ENCODE measurements at regions not wholly inside any gene's neighbourhood (a gene's known extent, or its start where the extent isn't known, plus 50 kb on each side); places are given as distances from the start of the nearest gene placed in this dataset.
"Not testable (repeated sequence)": the region's sequence is repeated elsewhere in the genome, so short reads cannot be mapped to it uniquely, and the experiment has no call there.

DNA sequence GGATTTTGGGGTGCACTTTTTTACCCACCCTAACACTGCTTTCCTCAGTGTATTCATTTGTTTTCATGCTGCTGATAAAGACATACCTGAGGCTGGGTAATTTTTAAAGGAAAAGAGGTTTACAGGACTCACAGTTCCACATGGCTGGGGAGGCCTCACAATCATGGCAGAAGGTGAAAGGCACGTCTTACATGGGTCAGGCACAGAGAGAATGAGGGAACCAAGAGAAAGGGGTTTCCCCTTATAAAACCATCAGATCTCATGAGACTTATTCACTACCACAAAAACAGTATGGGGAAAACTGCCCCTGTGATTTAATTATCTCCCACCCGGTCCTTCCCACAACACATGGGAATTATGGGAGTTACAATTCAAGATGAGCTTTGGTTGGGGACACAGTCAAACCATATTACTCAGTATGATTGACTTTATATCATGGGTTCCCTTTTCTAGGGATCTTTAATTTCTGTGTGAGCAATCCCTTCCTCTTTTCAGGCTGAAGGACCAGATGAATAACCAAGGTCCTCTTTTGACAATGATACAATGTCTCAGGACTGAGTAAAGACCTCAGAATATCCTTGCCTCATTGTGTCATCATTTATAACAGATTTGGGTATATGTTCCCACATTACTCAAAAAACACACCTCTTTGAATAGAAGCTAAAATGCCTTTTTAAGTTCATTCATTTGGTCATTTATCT is 100.1 kb upstream of the TRIB2 start:
- ATAC-seq (no peak), DNase-seq (no peak)
- intact Hi-C loops (cut with micrococcal nuclease), result no loop called here

DNA sequence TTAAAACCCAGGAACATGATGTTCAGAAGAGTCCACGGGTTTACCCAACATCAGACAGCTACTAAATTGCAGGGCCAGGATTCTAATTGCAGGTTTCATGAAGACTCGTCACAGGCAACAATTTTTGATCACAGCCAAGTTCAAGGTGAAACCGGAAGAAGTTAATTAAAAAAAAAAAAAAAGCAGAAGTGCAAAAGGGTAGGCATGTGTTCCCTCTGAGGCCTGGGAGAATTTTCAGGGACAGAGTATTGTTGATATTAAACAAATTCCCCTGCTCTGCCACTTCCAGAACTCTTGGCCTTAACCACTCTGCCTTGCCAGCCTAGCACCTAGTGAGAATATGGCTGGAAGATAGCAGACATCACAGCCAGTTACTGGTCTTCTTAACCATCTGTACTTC is 99.4 kb upstream of the TRIB2 start:
- DNase-seq (no peak), ATAC-seq (no peak)
- intact Hi-C loops (cut with micrococcal nuclease), result no loop called here

DNA sequence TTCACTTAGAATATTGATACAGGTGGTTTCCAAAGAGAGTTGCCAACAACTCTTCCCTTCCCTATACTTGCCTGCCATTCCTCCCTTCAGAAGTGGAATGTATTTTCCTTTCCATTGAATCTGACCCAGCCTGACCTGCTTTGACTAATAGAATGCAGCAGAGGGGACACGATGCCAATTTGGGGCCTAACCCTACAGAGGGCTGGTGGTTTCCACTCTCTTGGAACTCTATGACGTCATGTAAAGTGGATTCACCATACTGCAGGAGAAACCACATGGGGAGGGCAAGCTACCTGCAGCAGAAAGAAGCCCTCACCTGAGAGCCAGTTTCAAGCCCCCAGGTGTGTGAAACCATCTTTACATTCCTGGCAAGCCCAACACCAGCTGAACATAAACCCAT is 98.9 kb upstream of the TRIB2 start:
- DNase-seq (no peak), ATAC-seq (no peak)
- intact Hi-C loops (cut with micrococcal nuclease), result no loop called here

DNA sequence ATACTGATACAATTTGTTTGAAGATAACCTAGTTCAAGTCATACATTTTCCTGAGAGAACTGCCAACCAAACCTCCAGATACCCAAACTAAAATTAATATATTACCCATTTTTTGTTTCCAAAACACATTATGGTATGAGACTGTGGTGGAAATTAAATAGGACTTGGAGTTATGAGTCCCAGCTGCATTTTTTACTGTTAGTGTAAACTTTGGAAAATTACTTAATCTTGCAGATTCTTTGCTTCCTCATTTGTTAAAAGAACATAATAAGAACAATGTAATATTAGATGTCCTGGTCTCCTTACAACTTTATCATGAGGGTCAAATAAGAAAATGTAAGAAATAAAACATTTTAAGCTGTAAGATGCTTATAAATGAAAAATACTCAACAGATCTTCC is 98.2 kb upstream of the TRIB2 start:
- DNase-seq, result no peak
- no peak for ATAC-seq
- intact Hi-C loops (cut with micrococcal nuclease), result no loop called here

DNA sequence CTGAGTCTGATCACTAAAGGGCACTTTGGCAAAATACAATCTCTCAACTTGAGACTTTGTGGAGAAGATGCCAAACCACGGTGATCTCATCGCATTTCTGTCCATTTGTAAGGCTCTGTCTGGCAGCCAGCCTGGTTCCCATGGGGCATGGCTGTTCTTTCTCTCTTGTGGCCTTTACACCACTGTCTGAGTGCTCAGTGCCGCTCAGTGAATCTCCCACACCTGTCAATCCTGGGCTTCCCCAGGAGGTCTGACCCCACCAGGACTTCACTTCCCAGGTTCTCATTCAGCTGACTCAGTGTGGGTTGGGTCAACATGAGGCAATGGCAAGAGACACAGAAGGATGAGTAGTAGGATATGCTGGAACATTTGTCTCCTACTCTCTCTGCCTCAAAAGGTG is 96.8 kb upstream of the TRIB2 start:
- ATAC-seq (no peak), DNase-seq (peak; percentile 34)
- intact Hi-C loops (cut with micrococcal nuclease), result no loop called here

DNA sequence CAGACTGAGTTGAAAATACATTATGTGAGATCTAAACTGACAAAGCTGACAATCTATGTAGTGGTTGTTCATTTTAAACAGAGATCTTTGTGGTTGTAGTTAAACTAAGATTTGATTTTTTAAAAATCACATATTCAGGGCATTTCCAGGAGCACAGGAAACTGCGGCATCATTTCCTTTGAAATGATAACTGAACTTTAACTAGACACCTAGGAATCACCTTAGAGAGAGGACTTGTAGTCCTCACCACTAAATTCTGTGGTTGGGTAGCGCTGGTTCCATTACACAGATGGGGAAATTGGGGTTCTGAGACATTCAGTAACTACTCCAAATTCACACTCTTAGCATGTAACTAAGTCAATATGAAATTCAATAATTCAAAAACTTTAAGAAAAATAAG is 96.0 kb upstream of the TRIB2 start:
- ATAC-seq (no peak), DNase-seq (no peak)
- intact Hi-C loops (cut with micrococcal nuclease), result no loop called here

DNA sequence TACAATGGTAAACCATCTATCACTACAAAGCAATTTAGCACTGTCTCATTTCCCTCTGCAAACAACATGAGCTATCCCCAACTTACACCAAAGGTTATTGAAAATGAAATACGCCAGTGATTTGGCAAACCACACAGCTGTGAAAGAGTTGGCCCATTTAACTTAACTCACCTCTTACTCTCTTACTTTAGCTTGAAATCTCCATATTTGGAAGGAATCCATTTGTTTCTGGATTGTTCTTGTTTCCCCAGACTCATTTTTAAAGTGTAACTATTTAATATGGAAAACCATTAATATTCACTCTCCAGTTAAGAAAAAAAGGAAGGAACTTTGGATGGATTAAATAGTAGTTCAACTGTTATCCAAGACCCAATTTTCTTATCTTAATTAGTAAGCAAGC is 93.7 kb upstream of the TRIB2 start:
- ATAC-seq (no peak), DNase-seq (no peak)
- intact Hi-C loops (cut with micrococcal nuclease), result no loop called here

DNA sequence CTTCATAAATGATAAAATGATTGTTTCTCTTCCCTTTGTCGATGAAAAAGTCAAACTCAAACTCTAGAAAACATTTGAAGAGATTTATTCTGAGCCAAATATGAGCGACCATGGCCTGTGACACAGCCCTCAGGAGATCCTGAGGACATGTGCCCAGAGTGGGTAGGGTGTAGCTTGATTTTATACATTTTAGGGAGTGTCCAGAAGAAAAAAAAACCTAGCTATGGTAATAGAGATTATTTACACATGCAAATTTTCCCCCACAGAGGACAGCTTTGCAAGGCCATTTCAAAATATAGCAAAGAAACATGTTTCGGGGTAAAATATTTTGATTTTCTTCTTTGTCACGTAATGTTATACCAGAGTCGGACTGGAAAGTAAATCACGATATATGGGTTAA is 92.4 kb upstream of the TRIB2 start:
- ATAC-seq (no peak), DNase-seq (no peak)

DNA sequence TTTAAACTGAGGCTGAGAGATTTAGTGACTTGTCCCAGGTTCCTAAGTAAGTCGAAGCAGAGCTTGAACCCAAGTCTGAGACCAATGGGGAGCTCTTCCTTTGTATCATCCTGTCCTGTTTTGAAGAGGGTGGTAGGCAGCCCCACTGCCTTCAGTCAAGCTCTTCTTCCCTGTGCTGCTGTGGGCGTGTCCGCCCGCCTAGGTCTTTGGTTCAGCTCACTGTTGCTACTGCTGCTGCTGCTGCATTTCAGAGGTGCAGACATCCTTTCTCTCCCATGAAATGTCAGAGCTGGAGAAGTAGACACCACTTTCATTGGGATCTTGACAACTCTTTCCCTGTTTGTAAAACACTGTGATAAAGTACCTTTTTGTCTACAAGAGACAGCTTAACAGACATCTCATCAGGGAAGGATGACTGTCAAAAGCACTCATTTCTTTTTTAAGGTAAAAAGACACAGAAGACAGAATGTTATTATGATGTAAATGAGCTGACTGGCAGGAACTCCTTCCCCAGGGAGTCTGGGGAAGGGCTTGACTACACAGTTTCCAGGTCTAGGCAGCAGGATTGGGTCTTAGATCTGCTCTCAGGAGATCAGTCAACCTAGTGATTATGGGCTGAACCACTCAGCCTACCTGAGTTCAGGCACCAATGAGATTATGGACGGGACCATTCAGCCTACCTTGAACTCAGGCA is 91.7 kb upstream of the TRIB2 start:
- intact Hi-C loops (cut with micrococcal nuclease), result no loop called here
- DNase-seq (no peak), ATAC-seq (no peak)

More for the DNA sequence above, 92.4 kb upstream of the TRIB2 start:
- intact Hi-C loops (cut with micrococcal nuclease), result no loop called here

DNA sequence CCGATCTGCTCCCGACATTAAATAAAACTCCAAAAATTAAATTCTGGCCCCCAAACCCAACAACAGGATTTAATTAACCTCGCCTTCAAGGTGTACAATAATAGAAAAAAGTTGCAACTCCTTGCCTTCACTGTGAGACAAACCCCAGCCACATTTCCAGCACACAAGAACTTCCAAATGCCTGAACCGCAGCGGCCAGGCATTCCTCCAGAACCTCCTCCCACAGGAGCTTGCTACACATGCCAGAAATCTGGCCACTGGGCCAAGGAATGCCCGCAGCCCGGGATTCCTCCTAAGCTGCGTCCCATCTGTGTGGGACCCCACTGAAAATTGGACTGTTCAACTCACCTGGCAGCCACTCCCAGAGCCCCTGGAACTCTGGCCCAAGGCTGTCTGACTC is 88.2 kb upstream of the TRIB2 start:
- intact Hi-C loops (cut with micrococcal nuclease); ATAC-seq; DNase-seq: not testable (repeated sequence)

DNA sequence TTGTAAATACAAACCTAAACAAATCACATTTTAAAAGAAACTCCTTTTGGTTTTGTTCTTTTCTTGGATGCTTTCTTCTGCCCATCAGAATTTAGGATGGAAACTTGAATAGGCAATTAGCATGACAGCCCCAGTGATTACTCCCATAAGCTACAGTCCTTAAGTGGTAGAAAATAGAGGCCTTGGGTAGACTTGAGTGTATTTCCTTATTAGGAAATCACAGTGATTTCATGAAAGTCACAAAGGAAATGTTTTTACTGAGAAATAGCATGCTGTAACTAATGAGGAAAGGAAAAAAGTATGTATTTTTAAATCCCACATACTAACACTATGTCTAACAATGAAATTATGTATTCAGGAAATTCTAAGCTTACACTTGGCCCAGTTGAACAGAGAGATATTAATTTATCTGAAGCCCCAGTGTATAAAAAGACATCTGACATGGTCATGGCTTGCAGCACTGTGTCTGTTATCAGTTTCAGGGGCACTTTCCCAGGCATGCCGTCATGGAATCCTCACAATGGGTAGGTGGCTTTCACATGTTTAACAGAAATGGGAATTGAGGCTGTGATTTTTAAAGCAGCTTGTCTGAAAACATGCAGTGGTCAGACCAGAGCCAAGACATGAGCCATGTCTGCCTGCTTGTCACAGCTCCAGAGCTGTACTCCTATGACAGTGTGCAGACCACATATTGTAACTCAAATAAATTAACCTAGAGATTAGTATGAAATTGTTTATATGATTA is 79.7 kb upstream of the TRIB2 start:
- intact Hi-C loops (cut with micrococcal nuclease), result no loop called here
- peak; percentile 49 for ATAC-seq
- DNase-seq, result no peak

DNA sequence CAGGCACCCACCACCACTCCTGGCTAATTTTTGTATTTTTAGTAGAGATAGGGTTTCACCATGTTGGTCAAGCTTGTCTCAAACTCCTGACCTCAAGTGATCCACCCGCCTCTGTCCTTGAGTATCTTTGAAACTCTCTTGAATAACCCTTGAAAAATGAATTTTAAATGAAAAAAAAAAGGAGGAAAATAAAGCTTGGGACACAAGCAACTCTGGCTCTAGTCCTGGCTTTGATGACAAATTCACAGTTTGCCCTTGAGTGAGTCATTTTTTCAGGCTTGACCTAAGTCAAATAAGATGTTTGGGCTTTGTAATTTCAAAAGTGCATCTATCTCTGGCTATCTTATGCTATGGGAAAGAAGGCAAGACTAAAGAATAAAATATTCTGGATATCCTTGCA is 79.0 kb upstream of the TRIB2 start:
- DNase-seq (no peak), ATAC-seq (no peak)
- intact Hi-C loops (cut with micrococcal nuclease), result no loop called here

DNA sequence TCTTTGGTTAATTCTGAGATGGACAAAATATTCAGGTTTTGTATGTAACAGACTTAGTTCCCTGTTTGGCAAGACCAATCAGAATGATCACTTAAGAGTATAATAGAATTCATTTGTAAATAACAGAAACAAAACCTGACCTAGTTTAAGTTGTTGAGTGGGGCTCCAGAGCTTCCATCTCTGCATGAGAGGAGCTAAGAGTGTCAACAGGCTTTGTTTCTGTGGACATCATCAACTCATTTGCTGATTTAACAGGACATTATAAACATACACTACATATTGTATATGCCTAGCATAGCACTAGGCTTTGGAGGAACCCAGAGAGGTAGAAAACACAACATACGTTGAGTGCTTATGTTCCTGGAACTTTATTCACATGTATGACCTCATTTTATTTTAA is 75.3 kb upstream of the TRIB2 start:
- intact Hi-C loops (cut with micrococcal nuclease), result no loop called here
- DNase-seq, result no peak
- no peak for ATAC-seq

DNA sequence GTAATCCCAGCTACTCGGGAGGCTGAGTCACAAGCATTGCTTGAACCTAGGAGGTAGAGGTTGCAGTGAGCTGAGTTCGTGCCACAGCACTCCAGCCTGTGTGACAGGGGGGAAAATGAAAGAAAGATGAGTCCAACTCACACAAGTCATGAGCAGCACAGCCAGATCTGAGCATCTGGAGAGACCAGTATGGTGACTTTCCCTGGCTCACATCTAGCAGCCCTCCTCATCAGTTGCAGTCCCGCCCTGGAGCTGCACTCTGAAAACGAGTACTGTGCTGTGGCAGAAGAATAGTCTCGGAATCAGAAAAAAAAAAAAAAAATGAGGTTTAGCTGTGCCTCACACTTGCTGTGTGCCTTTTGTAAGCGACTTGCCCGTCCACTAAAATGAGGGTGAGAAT is 74.4 kb upstream of the TRIB2 start:
- DNase-seq, result no peak
- no peak for ATAC-seq
- intact Hi-C loops (cut with micrococcal nuclease), result no loop called here

DNA sequence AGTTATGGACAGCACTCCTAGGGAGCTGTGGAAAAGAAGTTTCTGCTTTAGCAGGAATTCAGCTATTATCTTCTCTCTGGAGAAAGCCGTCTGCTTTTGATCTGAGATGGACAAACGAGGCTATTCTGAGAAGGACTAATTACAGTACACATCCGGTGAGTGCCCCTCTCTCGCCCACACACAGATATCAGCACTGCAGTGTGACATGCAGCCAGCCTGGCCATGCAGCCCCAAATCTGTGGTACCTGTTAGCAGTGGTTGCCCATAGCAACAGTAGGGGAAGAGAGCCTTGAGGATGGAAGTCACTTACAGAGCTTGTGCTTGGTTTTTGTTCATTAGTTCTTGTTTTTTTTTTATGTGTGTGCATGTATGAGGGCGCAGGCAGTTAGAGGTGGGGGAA is 73.9 kb upstream of the TRIB2 start:
- ATAC-seq, result no peak
- intact Hi-C loops (cut with micrococcal nuclease), result no loop called here
- DNase-seq, result no peak

DNA sequence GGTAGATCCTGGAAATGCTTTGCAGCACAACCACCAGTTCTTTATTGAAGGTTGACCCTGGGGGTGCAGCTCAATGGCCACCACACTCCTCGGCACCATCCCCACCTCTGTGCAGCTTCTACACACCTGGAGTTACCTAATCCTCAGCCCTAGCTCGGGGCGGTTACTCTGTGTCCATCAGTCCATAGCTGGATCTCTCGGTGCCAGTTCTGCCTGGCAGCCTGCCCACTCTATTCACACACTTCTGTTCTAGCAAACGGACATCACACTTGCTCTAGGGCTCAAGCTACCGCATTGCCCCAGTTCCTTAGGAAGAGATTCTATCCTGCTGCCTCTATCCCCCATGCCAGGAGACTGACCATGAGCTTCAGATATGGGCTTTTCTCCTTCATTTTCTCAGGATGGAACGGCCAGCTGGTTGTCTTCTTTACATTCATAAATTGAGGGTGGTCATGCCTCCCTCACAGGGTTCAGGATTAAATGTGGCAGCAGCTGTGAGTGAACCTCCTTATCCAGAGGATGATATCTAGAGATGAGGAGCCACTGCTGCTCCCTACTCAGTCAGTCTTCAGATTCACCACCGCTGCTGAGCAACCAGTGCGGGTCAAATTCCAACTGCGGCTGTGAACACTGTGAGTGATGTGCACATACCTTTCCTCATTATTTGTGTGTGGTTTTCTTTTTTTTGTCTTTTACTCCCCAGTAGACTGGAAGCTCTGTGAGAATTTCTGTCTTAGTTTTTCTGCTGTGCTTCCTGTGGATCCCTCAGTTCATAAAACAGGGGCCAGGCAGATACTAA is 66.9 kb upstream of the TRIB2 start:
- DNase-seq (peak; percentile 51), ATAC-seq (no peak)
- intact Hi-C loops (cut with micrococcal nuclease), result no loop called here

DNA sequence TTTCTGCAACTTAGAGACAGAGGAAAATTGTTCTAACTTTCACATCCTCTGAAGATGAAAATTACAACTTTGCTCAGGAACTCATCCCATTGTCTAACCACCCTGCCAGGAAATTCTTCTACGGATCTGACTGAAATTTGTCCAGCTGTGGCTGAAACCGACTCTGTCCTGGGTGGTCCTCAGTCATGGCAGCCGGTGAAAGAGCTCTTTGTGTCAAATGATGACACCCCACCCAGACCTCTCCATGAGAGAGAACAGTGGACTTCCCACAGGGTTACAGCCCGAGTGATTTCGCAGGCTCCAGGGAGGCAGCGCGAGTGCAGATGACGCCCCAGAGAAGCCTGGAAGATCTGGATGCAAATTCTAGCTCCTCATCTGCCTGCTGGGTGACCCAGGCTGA is 65.1 kb upstream of the TRIB2 start:
- ATAC-seq, result peak; percentile 52
- intact Hi-C loops (cut with micrococcal nuclease), result no loop called here
- DNase-seq, result no peak

DNA sequence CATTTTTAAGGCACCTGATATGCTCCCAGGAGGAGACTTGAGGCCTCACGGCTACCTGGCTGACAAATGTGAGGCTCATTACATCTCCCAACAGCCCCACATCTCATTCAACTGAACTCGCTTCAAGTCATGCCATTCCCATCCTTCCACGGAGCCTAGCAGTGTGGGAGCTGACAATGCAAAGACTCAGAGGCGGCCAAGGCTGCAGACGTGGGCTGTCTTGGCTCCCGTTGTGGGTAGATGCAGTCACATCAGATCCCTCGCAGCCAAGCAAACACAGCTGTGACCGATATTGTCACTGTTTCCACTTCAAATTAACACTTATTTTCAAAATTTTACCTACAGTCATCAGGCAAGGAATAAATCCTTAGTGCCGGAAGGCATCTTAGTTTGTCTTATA is 64.0 kb upstream of the TRIB2 start:
- DNase-seq, result peak; percentile 44
- ATAC-seq, result peak; percentile 76

DNA sequence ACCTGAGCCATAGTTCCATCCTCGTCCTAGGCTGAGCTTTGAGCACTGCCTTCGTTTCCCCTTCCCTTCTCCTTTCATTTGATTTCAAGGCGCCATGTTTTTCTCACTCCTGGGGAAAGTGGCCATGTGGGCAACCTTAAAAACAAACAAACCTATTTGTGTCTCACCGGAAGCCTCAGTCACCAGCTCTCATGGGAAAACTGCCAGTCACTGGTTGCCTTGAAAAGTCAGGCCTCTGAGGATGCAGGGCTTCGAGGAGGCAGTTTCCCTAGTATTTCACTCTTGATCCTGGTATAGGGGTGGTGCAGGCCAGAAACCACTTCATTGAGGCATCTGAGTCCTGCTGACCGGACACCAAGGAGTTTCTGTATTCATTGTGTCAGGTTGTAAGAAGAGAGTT is 59.2 kb upstream of the TRIB2 start:
- ATAC-seq (no peak), DNase-seq (no peak)
- intact Hi-C loops (cut with micrococcal nuclease), result no loop called here

More for the DNA sequence above, 64.0 kb upstream of the TRIB2 start:
- intact Hi-C loops (cut with micrococcal nuclease), result no loop called here

Data from left ventricle myocardium superior (tissue), 1 donor.